ENCODE measurements at regions not wholly inside any gene's neighbourhood (a gene's known extent, or its start where the extent isn't known, plus 50 kb on each side); places are given as distances from the start of the nearest gene placed in this dataset.
"Not testable (repeated sequence)": the region's sequence is repeated elsewhere in the genome, so short reads cannot be mapped to it uniquely, and the experiment has no call there.

GRCh38 chr17:34424814-34425491 is 61.9 kb upstream of the CCL1 start:
- DNase-seq (ENCODE audit: extremely low read depth in 1 of 11, low read depth in 9 of 11, low spot score in 4 of 11): no peak

- no peak for DNase-seq (ENCODE audit: extremely low read depth in 1 of 11, low read depth in 9 of 11, low spot score in 4 of 11)
Measured at GRCh38 chr17:34423978-34424813, 61.2 kb upstream of the CCL1 start.

- DNase-seq (ENCODE audit: extremely low read depth in 1 of 11, low read depth in 9 of 11, low spot score in 4 of 11): not testable (repeated sequence)
Measured at GRCh38 chr17:34423315-34423714, 60.3 kb upstream of the CCL1 start.

GRCh38 chr17:34420900-34421299 is 57.9 kb upstream of the CCL1 start:
- no peak for DNase-seq (ENCODE audit: extremely low read depth in 1 of 11, low read depth in 9 of 11, low spot score in 4 of 11)

- peak; percentile 23 to 43 (median 36) for DNase-seq (ENCODE audit: extremely low read depth in 1 of 11, low read depth in 9 of 11, low spot score in 4 of 11)
Measured at GRCh38 chr17:34420254-34420766, 57.3 kb upstream of the CCL1 start.

- DNase-seq (ENCODE audit: extremely low read depth in 1 of 11, low read depth in 9 of 11, low spot score in 4 of 11): no peak
Measured at GRCh38 chr17:34416116-34416515, 53.1 kb upstream of the CCL1 start.

- no peak for DNase-seq (ENCODE audit: extremely low read depth in 1 of 11, low read depth in 9 of 11, low spot score in 4 of 11)
Measured at GRCh38 chr17:34414339-34414738, 51.3 kb upstream of the CCL1 start.

- no peak for DNase-seq (ENCODE audit: extremely low read depth in 1 of 11, low read depth in 9 of 11, low spot score in 4 of 11)
Measured at GRCh38 chr17:34413443-34414119, 50.5 kb upstream of the CCL1 start.

- DNase-seq (ENCODE audit: extremely low read depth in 1 of 11, low read depth in 9 of 11, low spot score in 4 of 11): no peak
Measured at GRCh38 chr17:34412965-34413441, 50.0 kb upstream of the CCL1 start.
